GM19023 (cell line): ENCODE measurements at regions not wholly inside any gene's neighbourhood (a gene's known extent, or its start where the extent isn't known, plus 50 kb on each side); places are given as distances from the start of the nearest gene placed in this dataset.
"Not testable (repeated sequence)": the region's sequence is repeated elsewhere in the genome, so short reads cannot be mapped to it uniquely, and the experiment has no call there.

Source experiments
- ATAC-seq: cut with Tn5 transposase; IDR thresholded peaks from one replicate; pipeline ENCODE4 v1.9.1; 2021; ENCODE audit warnings: mild to moderate bottlenecking, moderate library complexity; ENCODE audit not compliant: unreplicated experiment

- no peak for ATAC-seq
Measured at GRCh38 chr2:59850554-59850953, 702.9 kb downstream of the BCL11A start.

- ATAC-seq: no peak
Measured at GRCh38 chr2:59833941-59834340, 719.5 kb downstream of the BCL11A start.

- no peak for ATAC-seq
Measured at GRCh38 chr2:59830601-59831000, 722.9 kb downstream of the BCL11A start.

GRCh38 chr2:59827677-59828076 is 725.8 kb downstream of the BCL11A start:
- ATAC-seq: no peak

GRCh38 chr2:59826177-59826576 is 727.3 kb downstream of the BCL11A start:
- ATAC-seq: no peak

- ATAC-seq: no peak
Measured at GRCh38 chr2:59824314-59824713, 729.1 kb downstream of the BCL11A start.

GRCh38 chr2:59816075-59816474 is 737.4 kb downstream of the BCL11A start:
- no peak for ATAC-seq

- ATAC-seq: not testable (repeated sequence)
Measured at GRCh38 chr2:59810283-59810682, 743.2 kb downstream of the BCL11A start.

GRCh38 chr2:59806486-59806885 is 747.0 kb downstream of the BCL11A start:
- no peak for ATAC-seq

DNA sequence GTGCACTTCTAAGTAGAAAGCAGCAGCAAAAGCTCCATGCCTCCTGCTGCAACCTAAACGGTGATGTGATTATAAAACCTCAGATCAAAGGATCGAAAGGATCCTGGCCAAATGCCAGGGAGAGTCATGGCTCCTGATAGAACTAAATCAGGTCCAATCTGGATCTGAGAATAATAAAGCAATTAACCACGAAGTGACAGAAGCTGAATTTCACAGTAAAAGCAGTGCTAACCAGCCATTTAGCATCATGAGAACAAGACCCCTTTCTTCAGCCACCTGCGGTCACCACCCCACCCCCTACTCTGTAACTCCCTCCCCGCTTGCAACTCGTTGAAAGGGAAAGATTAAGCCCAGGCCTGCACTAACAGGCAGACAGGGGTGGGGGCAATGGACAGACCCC is 748.7 kb downstream of the BCL11A start:
- no peak for ATAC-seq

GRCh38 chr2:59803586-59803985 is 749.9 kb downstream of the BCL11A start:
- ATAC-seq: no peak

DNA sequence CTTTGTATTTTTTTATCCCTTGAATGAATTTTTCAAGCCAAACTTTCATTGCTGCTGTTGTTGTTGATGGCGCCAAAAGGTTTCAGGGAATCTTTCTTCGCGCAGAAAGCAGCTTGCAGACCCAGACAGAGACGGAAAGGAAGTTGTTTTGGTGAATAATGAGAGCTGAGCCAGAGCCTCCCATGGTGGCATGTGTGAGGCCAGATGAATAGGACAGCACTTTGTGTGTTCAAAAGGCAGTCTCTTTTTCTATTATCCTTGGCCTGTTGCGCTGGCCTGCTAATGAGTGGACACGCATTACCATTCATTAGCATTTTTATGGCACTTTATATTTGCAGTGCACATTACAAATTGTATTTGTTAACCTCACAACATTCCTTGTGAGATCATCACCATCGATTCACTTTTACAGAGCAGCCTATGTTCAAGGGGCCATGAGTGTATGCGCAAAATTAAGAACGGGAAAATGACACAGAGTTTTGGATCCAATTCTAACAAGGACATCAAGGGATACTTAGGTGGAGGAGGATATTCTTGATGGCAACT is 754.7 kb downstream of the BCL11A start:
- ATAC-seq: no peak

DNA sequence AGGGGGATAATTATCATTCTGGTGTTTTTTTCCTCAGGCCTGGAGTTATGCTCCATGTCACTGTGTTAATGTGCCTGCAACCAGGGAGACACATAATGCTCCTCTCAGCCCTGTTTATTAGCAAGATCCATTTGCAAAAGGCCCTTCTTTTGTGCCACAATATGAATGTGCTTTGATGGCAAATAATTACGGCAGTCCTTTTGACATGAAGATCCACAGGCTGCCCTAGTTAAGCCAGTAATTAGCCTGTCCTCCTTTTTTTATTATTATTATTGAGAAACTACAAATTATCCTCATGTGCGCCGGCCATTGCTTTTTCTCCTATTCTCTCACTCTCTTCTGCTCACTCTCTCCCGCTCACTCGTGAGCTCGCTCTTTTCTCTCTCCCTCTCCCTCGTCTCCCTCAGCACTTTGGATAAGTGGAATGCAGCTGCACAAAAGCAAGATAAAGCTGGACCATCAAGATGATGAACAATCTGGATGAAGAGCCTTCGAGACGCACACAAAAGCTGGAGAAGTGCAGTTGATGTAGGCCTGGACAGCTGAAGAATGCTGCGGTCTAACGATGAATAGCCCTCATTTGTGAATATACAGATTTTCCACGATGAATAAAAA is 762.3 kb downstream of the BCL11A start:
- ATAC-seq: no peak

- no peak for ATAC-seq
Measured at GRCh38 chr2:59790186-59791003, 763.1 kb downstream of the BCL11A start.

GRCh38 chr2:59789523-59789922 is 763.9 kb downstream of the BCL11A start:
- ATAC-seq: no peak

DNA sequence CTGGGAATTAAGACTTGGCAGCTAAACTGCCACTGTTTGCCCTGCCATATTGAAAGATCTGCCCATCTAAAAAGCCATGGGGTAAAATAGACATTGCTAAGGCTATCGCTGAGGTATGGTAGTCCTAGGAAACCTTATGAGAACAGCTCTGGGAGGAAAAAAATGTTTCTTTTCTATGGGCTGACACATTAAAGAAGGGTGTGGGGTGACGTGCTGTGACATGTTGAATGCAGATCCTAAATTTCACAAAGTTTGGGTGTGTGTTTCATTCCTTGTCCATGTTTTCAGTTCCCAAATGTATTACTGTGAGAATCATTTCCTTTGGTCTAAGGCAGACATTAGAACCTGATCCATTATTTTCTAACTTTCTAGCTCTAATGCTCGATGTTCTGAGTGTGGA is 766.4 kb downstream of the BCL11A start:
- no peak for ATAC-seq

GRCh38 chr2:59786684-59787083 is 766.8 kb downstream of the BCL11A start:
- ATAC-seq: no peak

DNA sequence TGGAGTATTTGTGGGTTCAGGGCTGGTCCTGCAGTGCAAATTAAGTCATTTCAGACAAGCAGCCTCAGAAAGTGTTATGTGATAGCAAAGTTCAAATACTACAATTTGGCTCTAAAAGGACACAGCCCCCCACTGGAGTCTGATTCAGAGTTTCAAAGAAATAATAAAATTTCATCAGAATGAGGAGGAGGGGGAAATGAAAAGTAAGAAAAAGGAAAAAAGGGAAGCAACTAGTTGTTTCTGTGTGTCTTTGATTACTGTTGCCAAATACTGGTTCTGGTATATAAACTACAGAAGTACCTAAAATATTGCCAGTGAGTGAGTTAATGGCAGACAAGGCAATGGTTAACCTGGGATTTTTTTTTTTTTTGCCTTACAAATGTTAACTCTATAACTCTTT is 773.9 kb downstream of the BCL11A start:
- no peak for ATAC-seq

GRCh38 chr2:59777120-59777519 is 776.3 kb downstream of the BCL11A start:
- no peak for ATAC-seq

DNA sequence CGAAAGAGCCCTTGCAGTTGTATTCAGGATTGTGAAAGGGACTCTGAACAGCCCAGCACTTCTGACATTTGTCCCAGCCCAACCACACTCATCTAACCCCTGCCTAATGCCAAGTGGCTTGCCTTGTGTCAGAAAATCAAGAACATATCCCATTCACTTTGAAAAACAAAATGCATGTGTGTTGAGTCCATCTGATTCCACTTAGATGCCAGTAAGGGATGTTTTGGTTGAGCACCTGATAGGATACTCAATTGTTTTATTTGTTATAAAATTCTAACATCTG is 776.8 kb downstream of the BCL11A start:
- ATAC-seq: no peak

GRCh38 chr2:59774821-59775433 is 778.5 kb downstream of the BCL11A start:
- no peak for ATAC-seq

- ATAC-seq: no peak
Measured at GRCh38 chr2:59770651-59771050, 782.8 kb downstream of the BCL11A start.
